ENCODE measurements at regions not wholly inside any gene's neighbourhood (a gene's known extent, or its start where the extent isn't known, plus 50 kb on each side); places are given as distances from the start of the nearest gene placed in this dataset.
"Not testable (repeated sequence)": the region's sequence is repeated elsewhere in the genome, so short reads cannot be mapped to it uniquely, and the experiment has no call there.

DNA sequence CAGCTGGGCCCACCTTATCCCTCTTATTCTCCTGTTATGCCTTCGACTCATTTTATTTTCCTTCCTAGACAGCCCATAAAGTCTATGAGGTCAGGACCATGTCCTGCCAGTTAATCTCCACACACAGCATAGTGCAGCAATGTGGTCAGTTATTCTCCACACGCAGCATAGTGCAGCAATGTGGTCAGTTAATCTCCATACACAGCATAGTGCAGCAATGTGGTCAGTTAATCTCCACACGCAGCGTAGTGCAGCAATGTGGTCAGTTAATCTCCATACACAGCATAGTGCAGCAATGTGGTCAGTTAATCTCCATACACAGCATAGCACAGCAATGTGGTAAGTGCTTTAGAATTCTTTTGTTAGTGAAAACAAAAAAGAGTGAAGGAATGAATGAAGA, 77.8 kb downstream of the TEX36 start:
- no peak for DNase-seq

DNA sequence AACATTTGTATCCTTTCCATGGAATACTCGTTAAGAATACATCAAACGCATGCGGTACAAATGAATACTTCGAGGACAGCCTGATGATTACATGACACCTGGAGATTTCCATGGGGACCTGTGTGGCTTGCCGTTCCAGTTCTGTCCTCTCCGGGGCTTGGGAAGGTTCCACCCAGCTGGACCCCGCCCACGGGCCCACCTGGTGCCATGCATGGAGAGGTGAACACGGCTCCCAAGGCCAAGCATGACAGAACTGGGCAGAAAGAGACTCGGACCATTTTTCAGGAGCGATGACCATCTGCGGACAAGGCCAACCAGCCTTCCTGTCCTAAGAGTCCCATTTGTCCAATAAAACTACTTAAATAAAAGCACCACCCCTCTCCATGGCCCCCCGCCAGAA, 80.1 kb downstream of the TEX36 start:
- DNase-seq = no peak

DNA sequence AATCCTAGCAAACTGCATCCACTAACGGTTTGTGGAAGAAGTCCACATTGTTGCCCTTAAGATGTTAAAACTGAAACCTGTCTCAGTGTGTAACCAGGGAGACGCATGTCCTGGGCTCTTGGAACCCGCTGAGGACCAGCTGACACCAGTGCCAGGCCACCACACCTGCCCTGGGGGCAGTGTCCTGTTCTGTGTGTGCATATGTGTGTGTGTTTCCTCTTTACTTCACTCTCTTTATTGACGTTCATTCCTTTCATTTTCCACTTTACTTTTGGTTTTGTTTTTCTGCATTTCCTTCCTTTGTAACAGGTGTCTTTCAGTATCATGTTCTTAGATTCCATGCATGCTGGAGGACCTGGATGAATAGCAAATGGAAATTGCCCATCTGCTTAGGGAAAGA, 83.8 kb downstream of the TEX36 start:
- DNase-seq = no peak

DNA sequence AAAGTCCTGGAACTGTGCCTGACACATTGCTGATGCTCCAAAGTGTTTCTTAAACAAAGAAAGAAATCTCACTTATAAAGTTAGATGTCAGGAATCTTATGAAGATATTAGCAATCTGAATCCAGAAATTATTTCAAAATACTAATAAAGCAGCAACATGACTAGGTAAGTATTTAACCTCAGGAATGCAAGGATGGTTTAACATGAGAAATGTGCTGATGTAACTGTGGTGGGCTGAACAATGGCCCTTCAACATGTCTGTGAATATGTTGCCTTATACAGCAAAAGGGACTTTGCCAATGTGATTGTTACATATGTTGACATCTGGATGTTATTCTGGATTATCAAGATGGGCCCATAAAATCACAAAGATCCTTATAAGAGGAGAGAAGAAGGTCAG, 87.1 kb downstream of the TEX36 start:
- no peak for DNase-seq

DNA sequence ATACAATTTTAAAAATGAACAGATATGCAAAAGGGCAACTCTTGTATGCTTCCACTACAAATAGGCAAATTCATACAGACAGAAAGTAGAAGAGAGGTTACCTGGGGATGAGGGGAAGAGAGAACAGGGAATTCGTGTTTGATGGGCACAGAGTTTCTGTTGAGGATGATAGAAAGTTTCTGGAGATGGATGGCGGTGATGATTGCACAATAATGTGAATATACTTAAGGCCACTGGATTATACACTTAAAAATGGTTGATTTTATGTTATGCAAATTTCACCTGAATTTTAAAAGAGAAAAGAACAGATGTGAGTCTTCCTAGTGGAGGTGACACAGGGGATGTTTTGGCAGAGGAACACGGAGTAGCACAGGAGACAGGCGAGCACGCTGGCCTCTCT, 89.3 kb downstream of the TEX36 start:
- DNase-seq = no peak

DNA sequence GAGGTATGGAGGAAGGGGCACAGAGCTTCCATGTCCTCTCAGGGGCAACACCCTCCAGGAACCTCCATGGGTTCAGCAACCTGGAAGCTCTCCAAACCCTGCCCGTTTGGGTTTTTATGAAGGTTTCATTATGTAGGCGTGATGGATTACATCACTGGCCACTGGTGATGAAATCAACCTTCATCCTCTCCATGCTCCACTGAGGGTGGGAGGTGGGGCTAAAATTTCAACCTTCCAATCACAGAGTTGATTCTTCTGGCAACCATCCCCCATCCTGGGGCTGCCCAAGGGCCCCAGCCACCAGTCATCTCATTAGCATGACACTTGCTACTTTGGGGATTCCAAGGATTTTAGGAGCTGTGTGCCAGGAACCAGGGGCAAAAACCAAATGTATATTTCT, 90.1 kb downstream of the TEX36 start:
- DNase-seq = no peak

DNA sequence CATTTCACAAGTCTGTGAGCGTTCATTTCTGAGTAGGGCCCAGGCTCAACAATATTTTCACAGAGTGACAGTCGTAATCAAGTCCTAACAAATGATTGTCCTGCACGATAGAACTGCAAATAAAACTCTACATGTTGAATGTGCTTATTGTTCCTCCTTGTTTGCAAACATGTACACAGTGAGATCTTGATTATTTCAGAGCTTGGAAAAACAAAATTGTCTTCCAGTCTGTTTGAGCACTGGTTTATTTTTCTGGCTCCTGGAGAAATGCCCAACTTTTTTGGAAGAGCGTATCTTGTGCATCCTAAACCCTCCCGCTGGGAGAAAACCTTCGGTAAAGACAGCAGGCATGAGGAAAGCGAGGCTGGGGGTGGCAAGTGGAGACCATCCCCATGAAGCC, 91.1 kb downstream of the TEX36 start:
- peak in 1 of 3 experiments; percentile 0 for DNase-seq

DNA sequence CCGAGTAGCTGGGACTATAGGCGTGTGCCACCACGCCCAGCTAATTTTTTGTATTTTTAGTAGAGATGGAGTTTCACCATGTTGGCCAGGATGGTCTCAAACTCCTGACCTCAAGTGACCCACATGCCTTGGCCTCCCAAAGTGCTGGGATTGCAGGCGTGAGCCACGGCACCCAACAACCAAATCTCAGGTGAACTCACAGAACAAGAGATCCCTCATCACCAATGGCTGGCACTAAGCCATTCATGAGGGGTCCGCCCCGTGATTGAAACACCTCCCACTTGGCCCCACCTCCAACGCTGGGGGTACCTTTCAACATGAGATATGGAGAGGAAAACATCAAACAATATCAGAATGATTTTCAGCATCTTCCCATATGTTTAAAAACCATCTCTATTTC, 94.2 kb downstream of the TEX36 start:
- not testable (repeated sequence) for DNase-seq

DNA sequence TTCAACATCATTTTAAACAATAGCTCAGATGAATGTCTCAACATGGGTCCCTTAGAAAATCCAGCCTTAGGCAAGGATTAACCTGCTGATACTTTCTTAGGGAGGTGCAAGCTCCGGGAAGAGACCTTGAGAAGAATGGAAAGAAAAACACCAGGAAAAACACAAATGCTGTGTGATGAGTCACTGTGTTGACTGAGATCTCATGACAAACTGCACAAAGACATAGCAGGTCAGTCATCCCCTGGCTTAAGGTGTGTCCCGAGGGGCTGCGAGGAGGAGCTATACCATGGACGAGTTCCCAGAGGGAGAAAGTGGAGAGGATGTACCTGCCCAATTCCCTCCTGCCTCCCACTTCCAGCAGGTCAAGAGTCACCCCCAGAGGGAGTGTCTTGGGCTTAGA, 98.0 kb downstream of the TEX36 start:
- DNase-seq = no peak

DNA sequence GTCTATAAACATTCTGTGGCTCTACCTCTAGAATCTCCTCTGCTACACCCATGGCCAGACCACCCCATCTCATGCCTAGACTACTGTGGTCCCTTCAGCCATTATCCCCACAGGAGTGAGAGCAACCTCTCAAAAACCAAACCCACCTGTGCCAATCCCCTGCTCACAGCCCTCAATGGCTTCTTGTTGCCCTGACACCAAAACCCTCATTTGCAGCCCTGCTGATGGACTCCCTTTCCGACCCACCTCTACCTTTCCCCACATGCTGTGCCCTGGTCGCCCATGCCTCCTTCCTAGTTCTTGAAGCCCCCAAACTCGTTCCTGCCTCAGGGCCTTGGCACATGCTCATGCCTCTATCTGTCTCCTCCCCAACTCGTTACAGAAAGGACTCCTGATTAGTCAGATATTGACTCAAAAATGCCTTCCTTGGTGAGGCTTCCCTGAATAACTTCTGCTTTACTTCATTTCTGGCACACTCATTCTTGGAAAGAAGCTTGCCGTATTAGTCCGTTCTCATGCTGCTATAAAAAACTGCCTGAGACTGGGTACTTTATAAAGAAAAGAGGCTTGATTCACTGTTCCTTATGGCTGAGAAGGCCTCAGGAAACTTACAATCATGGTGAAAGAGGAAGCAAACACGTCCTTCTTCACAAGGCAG, 104.2 kb downstream of the TEX36 start:
- DNase-seq = no peak

DNA sequence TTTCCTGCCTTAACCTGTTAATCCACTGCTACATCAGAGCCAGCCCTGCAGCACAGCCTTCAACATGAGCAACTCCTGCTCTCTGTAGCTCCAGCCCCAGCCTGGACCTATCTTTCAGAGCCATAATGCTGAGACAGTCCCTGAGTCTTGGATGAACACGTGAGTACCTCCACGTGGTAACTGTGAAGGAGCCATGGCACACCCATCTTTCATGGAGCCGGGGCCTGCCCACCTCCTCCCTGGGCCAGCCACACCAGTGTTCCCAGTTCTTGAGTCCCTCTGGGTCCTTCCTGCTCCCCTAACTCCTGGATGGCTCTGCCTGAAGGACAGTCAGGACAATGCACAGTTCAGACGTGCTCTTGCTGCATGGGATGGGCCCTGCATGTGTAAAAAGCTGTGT, 107.1 kb downstream of the TEX36 start:
- no peak for DNase-seq

DNA sequence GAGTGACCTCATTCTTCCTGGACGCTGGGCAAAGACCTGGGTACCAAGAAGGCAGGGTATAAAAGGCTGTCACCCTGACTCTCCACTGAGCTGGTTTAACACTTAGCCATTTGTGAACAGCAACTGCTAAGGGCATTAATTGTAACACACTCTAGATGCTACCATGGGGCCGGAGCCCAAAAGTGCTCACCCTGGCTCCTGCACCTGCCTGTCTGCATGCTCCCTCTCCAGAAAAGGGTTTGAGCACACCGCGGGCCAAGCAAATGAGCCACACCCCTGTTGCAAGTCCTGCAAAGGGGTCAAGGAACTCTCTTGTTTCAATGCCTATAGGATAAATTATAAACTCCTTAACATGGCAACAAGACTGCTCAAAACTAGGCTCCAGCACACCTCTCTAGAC, 114.8 kb downstream of the TEX36 start:
- no peak for DNase-seq

DNA sequence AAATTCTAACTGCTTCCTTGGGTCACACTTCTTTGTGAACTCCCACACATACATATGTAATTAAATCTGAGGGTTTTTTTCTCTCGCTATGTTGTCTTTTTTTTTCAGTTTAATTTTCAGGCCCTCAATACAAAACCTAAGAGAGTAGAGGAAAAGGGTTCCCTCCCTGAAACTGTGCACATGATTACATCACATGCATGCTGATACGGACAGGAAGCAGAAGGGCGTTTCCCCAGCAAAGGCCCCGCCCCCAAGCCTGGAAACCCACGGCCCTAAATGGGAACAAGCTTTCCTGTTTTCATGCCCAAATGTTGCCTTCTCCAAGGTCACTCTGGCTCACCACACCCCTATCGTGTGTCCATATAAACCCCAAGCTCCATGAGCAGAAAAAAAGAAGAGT, 115.4 kb downstream of the TEX36 start:
- no peak for DNase-seq

DNA sequence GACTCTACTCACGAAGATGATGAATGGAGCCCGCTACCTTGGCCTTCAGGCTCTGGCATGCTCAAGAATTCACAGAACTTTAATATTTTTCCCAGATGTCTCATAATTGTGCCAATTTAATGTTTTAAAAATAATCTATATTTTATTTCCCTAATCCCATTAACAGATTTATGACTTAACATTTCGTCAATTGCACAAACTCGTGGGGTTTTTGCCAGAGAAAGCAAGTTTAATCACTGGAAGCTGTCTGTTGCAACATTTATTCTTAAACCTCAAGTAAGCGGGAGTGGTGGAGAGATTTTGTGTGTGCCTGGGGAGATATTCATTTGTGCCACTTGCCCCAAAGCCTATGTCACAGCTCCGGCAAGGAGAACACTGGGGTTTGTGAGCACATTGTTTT, 117.9 kb downstream of the TEX36 start:
- DNase-seq = no peak

DNA sequence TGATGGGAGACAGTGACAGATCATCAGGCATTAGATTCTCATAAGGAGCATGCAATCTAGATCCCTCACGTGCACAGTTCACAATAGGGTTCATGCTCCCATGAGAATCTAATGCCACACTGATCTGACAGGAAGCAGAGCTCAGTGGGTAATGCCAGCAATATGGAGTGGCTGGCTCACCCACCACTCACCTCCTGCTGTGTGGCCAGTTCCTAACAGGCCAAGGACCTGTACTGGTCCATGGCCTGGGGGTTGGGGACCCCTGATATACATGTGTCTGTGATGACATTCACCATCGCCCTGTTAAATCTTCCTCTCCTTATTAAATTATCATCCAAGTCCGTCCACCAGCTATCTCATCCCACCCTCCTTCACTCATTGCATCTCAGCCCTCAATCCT, 118.4 kb downstream of the TEX36 start:
- DNase-seq = no peak

DNA sequence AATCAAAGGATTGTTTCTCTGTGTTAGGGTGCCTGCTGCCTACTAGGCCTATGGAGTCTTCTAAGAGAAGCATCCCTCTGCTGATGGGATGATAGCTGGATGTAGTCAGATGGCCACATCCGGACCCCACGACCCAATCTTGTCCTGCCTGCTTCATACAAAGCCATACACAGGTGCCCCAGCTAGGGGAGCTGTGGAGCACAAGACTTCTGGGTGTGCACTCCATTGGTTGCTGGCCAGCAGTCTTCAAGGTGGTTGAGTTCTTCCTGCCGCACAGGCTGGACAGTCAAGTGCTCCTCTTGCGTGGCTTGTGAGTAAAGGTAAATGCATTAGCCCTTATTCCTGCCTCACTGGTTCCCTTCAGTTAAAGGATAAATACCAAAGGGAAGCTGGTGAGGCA, 120.2 kb downstream of the TEX36 start:
- no peak for DNase-seq

DNA sequence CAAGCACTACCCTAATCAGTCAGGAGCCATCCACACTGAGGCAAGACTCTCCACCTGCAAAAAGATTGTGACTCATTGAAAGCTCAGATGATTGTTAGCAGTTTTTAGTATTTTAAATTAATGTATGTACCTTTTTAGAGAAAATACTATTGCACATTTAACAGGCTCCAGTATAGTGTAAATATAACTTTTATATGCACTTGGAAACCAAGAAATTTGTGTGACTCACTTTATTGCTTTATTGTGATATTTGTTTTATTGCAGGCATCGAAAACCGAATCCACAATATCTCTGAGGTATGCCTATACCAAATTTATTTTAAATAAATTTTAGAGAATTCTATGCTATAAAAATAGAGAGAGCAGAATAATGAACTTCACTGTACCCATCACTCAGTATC, 122.0 kb downstream of the TEX36 start:
- DNase-seq = no peak

DNA sequence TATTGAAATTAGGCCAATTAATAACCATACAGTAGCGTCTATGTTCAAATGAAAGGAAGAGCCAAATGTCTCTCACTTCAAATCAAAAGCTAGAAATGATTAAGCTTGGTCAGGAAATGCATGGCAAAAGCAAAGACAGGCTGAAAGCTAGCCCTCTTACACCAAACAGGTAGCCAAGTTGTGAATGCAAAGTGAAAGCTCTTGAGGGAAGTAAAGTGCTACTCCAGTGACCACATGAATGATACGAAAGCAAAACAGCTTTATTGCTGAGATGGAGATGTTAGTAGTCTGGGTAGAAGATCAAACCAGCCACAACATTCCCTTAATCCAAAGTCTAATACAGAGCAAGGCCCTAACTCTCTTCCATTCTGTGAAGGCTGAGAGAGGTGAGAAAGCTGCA, 123.8 kb downstream of the TEX36 start:
- peak in 1 of 3 experiments; percentile 47 for DNase-seq

DNA sequence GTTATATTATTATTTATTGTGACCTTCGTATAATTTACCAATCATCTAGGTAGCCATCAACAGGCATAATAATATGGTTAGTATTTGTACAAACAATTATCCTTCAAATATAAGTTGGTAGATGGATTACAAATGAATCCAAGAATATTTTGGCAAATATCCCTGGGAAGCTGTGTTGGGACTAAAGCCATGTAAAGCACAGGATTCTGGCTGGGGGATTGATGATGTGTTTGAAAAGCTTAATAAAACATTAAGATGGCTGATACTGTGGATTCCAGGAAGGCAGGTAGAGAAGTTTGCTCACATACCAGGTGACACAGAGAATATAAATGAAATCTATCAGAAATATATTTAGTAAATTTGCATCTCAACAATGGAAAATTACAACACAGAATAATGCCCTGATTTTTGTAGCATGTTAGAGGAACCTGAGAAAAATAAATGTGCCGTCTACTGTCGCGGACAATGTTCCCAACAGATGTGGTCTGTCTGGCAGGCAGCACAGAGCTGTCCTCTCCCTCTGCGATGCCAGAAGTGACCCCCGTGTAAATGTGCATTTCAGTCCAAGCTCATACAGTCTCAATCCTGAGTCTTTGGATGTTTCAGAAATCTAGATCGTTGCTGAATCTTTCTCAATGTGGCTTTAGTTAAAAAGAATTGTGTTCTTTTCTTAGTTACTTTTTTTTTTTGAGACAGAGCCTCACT, 125.0 kb downstream of the TEX36 start:
- peak in 1 of 3 experiments; percentile 19 for DNase-seq

DNA sequence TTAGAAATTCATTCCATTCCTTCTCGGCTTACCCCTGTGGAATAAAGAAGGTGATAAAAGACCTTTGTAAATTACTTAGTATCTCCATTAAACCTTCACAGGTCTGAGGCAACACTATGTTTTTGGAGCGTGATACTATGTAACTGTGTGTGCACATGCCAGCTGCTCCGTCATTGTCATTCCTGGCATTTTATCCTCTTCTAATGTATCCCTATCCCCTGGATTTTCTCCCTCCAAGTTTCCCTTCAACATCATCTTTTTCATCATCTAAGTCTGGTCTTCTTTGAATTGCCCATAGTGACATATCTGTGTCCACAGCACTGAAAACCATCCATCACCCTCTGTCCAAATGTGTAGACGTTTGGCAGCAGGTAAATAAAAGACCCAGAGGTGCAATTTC, 125.7 kb downstream of the TEX36 start:
- DNase-seq = peak in 1 of 3 experiments; percentile 19

DNA sequence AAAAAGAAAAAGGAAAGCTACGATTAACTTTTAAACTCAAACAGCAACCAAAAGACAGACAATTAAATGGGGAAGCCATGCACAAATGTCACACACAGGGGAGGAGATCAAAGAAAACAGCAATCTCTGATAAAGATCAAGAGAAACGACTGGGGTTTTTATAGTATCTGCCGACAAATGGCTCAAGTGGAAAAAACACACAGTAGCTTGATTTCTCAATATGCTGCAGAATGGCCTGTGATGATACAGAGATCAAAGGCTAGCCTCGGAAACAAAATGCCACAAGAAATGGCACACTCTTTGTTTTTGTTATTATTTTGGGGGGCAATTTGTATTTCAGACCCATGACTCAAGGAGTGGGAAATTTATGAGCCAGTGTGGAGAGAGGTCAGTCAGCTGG, 126.1 kb downstream of the TEX36 start:
- DNase-seq = no peak

DNA sequence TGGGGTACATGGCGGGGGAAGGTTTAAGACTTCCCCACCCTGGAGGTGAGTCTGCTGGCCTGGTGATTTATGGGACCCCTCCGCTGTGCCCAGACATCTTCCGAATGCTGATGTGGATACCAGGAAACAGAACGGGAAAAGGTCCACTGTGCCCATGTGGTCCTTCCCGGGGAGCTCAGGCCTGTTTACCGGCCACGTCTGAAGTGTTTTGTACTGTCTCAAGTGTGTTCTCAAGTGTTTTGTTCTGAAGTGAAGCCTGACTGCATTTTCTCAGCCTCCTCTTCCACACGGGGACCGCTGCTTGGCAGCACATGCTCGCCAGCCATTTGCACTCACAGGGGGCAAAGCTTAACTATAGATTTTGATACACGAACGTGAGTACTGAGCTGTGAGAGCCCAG, 127.2 kb downstream of the TEX36 start:
- DNase-seq = peak in 1 of 3 experiments; percentile 12

DNA sequence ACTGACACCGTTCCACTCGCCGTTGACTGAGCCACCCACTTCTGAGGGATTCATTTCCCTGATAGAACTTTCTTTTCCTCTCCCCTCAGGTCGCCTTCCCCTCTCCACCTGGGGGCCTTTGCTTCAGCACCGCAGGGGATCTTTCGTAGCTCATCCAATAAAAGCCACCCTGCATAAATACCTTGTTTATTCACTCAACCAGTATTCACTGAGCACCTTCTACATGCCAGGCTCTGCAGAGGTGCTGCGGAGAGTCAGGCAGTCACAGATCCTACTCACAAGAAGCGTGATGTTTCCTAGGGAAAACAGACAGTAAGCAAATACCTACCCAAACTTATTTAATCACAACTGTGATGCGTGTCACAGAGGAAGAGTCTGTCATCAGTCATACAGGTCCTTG, 127.7 kb downstream of the TEX36 start:
- DNase-seq = no peak

DNA sequence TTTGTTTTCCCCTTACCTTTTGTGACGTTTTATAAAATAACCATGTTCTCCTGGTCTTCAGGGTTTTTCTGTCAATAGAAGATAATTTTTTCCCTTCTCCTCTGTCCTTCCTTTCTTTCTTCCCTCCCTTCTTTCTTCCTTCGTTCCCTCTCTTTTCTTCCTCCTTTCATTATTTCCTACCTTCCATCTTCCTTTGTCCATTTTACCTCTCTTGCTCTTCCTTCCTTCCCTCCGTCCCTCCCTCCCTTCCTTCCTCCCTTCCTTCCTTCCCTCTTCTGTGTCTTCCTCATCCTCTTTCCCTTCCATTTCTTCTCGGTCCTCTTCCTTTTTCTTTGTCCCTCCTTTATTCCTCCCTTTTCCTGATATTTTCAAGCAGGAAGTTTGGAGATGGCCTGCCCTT, 128.2 kb downstream of the TEX36 start:
- no peak for DNase-seq
